OCI-LY1 (cell line): ENCODE measurements at regions not wholly inside any gene's neighbourhood (a gene's known extent, or its start where the extent isn't known, plus 50 kb on each side); places are given as distances from the start of the nearest gene placed in this dataset.

Source experiments
- CTCF ChIP-seq: fragments of 200-600 bp; sonication (generic), shearing (Covaris generic); IDR thresholded peaks from 2 replicates; pipeline ENCODE4 v1.5.1; 2017; ENCODE audit warnings: mild to moderate bottlenecking, antibody characterized with exemption, low read length, moderate library complexity, mixed read lengths
- EZH2 ChIP-seq: fragments of 200-600 bp; sonication (generic), shearing (Covaris generic); IDR thresholded peaks from 2 replicates; pipeline ENCODE4 v1.8.0; 2017; ENCODE audit warnings: borderline replicate concordance, mixed run types, mild to moderate bottlenecking, antibody characterized with exemption, low read length, moderate library complexity, mixed read lengths

- TF ChIP-seq CTCF (no peak), EZH2 (no peak)
These were observed 311.8 kb downstream of the FBXO15 start for GRCh38 chr18:73835656-73836364.
